Activated CD4-positive, alpha-beta T cell treated with anti-CD3 and anti-CD28 coated beads for 24 hours (primary cell): ENCODE measurements at regions not wholly inside any gene's neighbourhood (a gene's known extent, or its start where the extent isn't known, plus 50 kb on each side); places are given as distances from the start of the nearest gene placed in this dataset.
"Not testable (repeated sequence)": the region's sequence is repeated elsewhere in the genome, so short reads cannot be mapped to it uniquely, and the experiment has no call there.

Source experiments
- DNase-seq, 2 donors: peaks; one replicate each; pipeline ENCODE4 v3.0.0-alpha.2; 2020; ENCODE audit warnings: low read depth in 2 of 2

DNA sequence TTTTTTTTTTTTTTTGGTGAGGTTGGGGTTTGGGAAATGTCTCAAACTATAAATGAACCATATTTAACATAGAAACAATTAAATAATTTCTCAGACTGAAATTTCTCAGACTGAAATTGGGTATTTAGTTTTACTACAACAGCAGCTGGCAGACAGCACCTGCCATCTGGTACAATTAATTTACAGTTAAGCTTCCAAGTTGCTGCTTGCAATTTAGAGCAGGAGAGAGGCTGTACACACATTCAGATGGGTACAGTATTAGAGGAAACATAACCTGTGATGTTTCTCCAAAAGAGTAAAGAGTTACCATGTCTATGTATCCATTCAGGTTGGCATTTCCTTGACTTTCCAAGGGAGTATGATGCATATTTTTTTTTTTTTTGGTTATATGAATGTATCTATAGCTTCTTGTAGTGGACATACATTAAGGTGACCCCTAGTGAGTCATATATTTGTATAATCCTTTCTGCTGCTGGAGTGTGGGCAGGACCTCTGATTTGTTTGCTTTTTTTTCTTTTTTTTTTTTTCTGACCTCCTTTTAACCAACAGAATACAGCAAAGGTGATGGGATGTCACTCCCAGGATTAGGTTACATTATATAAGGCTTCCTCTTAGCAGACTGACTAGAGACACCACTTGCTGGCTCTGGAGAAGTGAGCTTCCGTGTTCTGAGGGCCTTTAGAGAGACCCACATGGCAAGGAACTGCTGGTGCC is 201.7 kb downstream of the PTH2R start:
- DNase-seq: no peak

DNA sequence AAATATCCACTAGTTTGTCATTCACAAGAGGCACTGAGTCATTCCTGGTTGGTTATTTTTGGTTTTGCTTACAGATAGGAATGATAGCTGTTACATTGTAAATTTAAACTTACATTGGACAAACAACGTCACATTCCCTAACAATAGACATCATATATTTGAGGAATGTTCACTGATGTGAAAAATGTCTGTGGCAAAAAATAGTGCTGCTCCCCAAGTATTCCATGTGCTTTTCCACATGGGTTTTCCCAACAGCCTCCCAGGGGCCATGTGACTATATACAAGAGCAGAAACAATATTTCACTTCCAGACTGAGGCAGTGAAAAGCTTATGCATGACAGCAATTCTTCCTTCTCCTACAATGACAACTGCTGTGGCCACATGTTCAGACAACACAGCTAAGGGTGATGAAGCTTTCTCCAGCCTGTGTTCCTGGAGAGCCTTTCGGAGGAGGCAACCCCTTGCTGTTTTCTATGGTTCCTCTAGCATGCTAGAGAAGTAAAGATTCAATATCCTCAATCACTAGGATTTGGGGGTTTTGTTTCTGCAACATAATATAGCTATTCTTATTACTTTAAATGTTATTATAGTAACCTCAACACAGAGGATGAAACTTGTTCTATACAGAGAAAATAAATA is 202.7 kb downstream of the PTH2R start:
- no peak for DNase-seq

DNA sequence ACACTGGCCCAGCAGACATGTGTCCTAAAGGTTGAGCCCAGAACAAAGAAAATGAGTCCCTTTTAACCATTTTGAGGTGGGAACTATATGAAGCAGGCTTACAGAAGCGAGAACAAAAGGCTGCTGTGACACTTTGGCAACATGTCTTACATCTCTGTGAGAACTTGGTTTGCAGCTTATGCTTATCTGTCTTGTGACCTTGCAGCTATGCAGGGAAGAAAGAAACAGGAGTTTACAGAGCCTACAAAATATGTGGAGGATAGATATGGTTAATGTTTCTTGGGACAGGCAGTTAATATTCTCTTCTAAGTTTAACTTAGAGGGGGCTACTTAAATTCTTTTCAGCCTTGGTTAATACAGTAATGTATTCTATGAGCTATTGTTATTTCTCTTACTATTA is 209.1 kb downstream of the PTH2R start:
- DNase-seq: not testable (repeated sequence)

DNA sequence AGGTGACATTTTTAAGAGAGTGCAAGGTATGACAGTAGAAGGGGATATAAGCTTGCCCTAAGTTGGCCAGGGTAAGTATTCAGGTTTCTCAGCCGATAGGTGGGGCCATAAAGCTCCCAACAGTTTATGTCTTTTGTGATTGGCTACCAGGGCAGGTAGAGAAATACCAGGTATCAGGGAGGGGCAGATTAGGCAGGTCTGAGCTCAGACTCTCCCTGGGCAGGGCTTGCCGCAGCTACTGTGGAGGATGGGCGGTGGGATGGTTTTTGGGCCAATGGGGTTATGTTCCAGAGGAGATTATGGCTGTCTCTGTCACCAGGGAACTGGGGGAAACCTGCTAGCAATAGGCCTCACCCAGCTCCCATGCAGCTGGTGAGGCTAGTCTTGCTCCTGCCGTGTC is 211.6 kb downstream of the PTH2R start:
- no peak for DNase-seq

DNA sequence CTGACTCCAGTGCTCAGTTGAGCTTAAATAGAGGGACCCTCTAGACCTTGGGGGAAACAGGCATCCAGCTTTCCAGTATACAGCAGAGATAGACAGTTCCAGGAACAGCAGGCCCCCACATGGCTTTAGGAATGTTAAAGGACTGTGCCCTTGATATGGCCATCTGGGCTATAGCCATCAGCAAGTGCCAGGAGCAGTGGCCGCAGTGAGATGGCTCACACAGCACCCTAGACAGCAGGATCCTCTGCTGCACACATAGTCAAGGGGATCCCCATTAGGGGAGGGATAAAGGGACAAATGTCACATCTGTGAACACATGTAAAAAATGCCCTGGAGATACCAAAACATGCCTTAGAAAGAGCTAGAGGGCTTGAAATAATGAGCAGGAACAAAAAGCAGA is 213.4 kb downstream of the PTH2R start:
- DNase-seq: no peak

DNA sequence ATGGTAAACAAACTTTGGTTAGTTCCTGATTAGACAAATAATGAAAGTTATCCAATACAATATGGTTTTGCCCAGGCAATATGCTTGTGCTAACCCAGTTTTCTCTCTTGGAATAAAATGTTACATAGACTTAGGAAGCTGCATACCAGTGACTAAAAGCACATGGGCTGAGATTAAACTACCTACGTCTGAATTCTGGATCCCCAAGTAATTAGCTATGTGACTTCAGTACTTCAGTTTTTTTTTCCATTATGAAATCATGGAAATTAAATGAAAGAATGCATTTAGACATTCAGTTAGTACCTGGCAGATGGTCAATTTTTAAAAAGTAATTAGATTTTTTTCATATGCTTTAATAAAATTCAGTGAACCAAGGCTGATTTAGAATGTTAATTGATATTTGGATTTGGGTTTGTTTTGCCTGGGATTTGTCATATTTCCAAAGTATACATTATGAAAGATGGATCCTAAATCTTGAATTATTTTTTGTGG is 213.9 kb downstream of the PTH2R start:
- DNase-seq: no peak

DNA sequence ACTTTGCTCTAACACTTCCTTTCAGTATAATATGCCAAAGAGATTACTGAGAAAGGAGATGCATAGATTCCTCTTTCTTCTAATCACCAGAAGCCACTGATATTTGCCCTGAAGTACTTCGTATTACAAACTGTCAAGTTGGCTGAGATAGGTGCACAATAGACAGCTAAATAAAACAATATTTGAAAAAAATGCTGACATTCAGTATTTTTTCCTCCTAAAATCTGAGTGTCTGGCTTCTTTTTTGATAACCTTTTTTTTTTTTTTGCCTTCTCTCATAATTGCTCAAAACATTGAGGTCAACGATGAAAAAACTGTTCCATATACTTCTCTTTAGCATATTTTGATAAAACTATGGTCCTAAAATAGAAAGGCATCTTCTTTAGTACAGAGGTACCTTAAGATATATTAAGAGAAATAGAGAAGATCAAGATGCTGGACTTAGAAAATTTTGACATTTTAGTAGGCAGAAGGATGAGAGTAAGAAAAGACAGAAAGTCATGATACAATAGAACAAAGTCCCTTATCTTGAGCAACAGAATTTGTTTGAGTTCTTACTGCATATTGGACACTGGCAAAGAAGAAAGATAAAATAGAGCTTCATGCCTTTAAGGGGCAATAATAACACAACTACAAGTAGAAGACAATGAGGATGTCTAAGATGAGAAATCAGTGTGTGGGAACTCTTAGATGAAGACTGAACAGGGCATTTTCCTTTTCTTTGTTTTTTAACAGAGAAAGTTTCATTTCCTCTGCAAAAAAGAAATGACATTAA is 220.7 kb downstream of the PTH2R start:
- no peak for DNase-seq

DNA sequence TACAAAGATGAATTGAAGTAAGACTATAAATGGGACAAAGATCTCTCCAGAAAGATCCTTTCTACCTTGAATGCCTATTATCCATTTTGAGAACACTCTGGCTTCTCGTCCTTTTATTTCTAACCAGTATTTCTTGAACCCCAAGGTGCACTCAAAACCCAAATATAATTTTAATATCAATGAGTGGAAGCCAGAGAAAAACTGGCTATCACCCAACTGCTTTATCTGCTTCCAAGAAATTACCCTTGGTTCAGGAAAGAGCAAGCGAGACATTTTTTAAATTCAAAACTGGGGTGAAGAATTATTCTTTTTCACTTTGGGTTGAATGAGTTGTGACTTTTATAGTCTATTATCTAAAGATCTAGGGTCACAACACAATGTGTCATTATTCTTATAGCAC is 221.3 kb downstream of the PTH2R start:
- no peak for DNase-seq

DNA sequence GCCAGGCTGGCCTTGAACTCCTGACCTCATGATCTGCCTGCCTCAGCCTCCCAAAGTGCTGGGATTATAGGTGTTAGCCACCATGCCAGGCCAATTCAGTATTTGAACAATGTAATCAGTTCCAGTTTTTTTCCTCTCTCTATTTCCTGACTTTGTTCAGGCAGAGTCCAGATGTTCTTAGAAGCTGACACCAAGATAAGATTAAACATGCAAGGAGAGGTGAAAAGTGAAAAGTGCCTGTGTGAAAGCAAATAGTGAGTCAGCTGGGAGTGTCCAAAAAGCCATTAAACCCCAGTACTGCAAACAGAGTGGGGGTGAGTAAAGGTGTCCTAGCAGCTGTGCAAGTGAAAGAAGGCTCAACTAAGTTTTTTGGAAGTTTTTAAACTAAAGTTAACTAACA is 231.5 kb downstream of the PTH2R start:
- DNase-seq: no peak

DNA sequence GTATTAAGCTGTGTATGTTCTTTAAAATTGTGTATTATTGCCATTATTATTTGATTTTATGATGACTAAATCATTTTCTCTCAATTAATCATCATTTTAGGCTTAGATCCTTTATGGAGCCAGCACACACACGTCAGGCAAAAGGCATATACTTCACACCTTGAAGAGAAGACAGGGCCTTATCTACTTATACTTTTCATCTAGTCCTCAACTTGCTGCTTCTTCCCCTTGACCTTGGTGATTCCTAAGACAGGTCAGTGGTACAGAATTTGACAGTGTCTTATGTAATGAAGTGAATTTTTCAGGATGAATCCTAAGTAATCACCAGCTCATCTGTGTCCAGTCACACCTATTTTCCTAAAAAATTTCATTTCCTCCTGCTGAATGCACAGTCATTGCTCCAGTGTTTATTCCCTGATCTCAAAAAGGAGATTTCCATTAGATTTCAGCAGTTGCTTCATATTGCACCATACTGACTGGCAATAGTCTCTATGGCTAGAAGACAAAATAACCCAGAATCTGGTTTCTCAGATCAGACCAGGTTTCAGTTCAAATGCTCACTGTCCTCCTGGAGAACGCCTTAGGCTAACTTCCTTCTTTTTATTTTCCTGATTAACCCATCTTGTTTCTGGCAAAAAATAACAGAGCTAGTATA is 235.7 kb downstream of the PTH2R start:
- no peak for DNase-seq

DNA sequence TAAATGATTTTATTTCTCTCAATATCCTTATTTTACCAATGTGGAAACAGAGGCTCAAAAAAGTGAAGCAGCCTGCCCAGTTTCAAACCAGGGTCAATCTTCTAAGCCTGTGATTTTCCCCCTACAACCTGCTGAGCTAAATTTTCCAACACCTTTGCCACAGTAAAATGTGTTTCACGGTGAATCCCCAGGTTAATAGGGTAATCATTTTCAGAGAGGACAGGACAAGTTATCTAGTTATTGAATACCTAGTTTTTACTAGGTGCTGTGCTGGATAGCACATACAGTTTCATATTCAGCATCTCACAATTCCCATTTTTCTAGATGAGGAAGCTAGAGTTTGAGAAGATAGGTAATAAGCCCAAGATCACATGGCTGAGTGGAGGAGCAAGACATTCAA is 236.6 kb downstream of the PTH2R start:
- no peak for DNase-seq

DNA sequence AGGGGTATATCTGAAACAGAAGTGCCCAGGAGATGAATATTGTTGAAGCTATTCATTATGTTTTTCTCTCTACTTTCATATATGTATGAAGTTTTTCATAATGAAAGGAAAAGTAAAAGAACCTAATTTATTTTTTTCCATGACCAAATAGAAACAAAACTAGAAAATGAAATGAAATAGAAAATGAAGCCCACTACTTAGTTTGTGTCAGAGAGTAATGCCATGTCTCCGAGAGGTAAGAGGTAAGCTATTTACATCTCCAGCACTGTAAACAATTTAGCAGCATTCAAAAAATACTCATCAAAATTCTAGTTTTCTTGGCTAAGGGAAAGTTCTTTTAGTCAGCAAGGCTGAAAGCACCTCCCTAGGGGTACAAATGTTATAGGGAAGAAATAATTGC is 238.6 kb downstream of the PTH2R start:
- DNase-seq: no peak

DNA sequence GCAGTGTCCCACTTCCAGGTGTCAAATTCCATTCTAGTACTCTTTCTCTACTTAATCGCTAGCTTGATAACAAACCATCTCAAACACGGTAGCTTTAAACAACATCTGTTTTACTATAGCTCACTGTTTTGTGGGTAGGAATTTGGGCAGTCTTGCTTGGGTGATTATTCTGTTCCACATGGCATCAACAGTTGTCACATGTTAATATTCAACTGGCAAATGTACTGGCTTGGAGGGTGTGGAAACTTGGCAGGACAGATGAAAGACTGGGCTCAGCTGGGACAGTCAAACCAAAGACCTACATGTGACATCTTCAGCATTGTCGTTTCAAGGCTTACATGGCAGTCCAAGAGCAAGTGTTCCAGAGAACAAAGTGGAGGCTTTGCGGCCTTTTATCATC is 241.8 kb downstream of the PTH2R start:
- no peak for DNase-seq

DNA sequence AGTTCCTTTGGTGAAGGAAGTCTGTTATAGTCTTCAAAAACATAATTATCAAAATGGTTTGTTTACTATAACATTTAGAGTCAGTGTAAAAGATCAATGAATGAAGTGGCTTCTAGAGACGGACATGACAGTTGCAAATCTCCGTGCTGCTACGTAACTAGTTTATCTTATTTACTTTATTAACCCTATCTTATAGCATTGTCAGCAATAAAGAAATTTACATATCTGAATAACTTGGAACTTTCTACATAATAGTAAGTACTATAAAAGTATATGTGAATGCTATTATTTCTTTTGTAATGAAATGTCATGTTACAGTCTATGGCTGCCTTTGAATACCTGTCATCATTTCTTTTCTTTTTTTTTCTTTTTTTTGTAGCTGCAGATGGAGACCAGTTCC is 246.8 kb downstream of the PTH2R start:
- DNase-seq: no peak

DNA sequence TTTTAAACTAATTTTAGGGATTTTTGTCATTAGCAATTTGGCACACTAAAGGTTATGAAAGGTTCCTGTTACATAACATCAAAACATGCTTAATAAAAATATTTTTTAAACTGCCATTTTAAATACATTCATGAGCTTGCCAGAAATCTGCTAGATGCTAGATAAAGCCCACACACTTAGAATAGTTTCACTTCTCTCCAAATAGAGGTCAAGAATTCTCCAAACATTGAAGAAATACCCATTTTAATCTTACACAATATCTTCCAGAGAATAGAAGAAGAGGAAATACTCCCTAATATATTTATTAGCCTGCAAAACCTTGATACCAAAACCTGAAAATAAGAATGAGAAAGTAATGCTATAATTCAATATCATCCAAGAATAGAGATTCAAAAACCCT is 247.5 kb downstream of the PTH2R start:
- no peak for DNase-seq

DNA sequence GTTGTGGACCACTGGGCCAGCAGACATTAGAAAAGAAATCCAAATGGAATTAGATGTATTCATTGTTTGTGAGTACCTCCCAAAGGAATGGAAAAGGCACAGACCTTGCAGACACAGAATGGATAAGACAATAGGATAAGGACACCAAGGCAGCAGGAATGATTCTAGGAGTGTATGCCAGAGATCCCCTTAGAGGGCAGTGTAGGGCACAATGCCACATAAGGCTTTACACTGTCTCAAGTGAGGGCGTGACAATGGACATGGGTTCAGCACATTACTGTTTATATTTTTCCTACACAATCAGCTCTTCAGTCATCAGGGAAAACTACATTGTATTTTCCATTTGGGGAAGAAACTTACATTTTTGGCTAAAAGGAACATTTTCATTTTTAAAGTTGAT is 250.9 kb downstream of the PTH2R start:
- DNase-seq: no peak

DNA sequence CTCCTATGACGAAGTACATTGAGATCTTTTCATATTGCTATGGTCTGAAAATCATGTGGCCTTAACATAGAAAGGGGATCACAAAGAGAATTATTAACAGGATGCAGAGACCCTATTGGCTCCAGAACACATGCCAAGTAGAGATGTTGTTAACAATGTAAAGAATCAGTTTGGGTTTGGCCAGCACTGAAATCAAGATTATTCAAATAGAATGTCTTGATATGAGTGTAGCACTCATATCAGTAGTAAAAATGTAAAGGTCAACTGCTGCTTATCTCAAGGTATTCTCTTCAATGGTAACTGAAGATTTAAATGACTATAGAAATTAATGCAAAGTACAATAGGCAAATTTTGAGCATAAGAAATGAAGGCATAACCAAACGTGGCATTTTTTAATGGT is 262.8 kb downstream of the PTH2R start:
- no peak for DNase-seq

DNA sequence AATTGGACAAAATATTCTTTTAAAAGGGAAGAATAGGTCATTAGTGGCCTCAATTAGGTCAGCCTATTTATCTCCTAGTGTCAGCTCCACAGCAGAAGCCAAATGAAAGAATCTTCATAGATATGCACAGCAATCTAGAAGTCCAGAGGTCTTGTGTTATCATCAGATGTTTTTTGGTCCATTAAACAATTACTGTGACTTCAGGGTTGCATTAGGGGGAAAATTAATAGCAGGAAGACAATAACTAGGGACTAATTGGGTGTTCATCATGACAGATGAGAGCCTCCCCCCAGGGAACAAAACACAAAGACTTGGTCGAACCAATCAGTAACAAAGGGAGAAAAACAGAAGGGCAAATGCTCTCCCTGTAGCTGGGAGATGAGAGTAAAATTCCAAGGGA is 264.7 kb downstream of the PTH2R start:
- DNase-seq: no peak

DNA sequence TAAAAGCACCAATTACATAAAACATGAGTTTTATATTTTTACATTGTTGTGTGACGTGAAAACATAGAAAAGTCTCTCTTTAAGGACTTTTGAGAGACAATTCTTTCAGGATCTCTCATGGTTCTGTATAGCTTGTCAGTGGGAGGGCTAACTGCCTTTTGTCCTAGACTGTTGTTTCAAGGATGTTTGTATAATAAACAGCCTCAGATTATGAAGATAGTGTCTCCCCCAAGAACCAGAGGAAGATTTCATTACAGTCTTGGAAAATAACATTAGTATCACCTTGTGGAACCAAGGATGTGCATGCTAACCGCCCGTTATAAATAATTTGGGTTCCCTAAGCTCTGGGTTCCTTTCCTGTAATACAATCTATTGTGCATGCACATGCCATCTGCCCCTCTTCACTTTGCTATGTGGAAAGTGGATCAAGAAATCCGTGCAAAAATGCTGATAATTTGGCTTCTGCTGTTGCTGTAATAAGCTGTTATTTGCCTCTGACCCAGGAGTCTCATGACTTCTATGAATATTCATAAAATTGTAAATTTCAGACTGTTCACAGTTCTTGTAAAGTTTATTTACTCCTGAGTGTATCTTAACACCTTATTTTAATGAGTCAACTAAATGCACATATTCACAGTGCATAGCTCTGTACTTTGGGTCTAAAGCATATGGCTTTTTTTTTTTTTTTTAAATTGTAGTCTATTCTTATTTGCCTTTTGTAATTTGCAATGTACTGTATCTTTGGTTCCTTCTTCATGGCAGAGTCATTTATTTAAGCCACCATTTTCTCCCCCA is 265.5 kb downstream of the PTH2R start:
- no peak for DNase-seq

DNA sequence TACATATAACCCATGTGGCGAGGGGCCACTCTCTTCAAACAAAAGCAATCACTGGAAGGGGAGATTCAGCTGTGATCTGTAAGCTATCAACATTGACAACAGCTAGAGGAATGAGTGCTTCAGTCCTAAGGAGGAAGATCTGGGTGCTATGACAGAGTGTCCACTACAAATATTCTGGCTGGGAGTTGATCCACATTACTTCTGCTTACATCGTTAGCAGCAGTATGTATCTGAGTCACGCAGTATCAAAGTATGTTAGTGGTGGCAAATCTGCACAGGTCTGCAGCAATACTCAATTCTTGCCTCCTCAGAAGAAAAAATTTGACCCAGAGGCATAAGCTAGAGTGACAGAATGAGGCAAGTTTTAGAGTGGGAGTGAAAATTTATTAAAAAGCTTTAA is 267.0 kb downstream of the PTH2R start:
- DNase-seq: no peak

DNA sequence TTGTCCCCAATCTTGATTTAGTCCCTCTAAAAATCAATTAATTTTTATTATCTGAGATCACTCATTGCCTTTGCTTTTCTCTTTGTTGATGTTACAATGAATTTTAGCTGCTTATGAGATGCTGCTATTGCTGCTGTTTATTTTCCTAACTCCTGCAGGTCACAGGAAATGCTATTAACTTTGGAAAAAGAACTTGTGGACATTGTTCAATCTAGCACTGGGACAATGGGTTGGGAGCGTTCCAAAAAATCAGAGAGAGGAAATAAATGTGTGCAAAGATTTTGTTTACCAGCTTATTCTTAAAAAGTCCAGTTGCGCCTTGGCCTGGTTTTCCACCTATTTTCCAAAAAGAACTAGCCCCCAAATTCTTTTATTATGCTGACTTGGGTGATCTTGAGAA is 268.3 kb downstream of the PTH2R start:
- DNase-seq: no peak

DNA sequence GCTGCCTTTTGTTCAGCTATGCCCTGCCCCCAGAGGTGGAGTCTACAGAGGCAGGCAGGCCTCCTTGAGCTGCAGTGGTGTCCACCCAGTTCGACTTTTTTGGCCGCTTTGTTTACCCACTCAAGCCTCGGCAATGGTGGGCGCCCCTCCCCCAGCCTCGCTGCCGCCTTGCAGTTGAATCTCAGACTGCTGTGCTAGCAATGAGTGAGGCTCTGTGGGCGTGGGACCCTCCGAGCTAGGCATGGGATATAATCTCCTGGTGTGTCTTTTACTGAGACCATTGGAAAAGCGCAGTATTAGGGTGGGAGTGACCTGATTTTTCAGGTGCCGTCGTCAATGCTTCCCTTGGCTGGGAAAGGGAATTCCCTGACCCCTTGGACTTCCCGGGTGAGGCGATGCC is 279.3 kb downstream of the PTH2R start:
- DNase-seq: not testable (repeated sequence)
